Activated CD4-positive, alpha-beta T cell treated with anti-CD3 and anti-CD28 coated beads, Interleukin-2, amount 10 ng/mL, durations not matched to agents 7 days and 5 days (primary cell): ENCODE measurements at regions not wholly inside any gene's neighbourhood (a gene's known extent, or its start where the extent isn't known, plus 50 kb on each side); places are given as distances from the start of the nearest gene placed in this dataset.

ENCODE experiments used
- CTCF ChIA-PET: fragments of 350-600 bp; sonication (Branson Sonifier 250); formaldehyde crosslinking; loops from one replicate; lab custom pipeline; 2021; ENCODE audit warnings: antibody characterized with exemption; lab: Charles Lee
- POLR2A ChIA-PET: fragments of 350-600 bp; sonication (Branson Sonifier 250); formaldehyde crosslinking; loops from one replicate; lab custom pipeline; 2021; ENCODE audit warnings: antibody characterized with exemption; lab: Charles Lee
- DNase-seq: peaks from one replicate; pipeline ENCODE4 v3.0.0-alpha.2; 2020
- H3K27ac Mint-ChIP-seq: one replicate; pipeline ENCODE4 v1.8.0; 2021; ENCODE audit warnings: mild to moderate bottlenecking, moderate library complexity, mixed read lengths
- H3K27me3 Mint-ChIP-seq: one replicate; pipeline ENCODE4 v1.8.0; 2021; ENCODE audit warnings: mixed read lengths
- H3K36me3 Mint-ChIP-seq: one replicate; pipeline ENCODE4 v1.8.0; 2021; ENCODE audit warnings: low read depth, mixed read lengths
- H3K4me1 Mint-ChIP-seq: one replicate; pipeline ENCODE4 v1.8.0; 2021; ENCODE audit warnings: mixed read lengths
- H3K4me3 Mint-ChIP-seq: one replicate; pipeline ENCODE4 v1.8.0; 2021; ENCODE audit warnings: mild to moderate bottlenecking, moderate library complexity, mixed read lengths
- H3K9me3 Mint-ChIP-seq: one replicate; pipeline ENCODE4 v1.8.0; 2021; ENCODE audit warnings: mixed read lengths

DNA sequence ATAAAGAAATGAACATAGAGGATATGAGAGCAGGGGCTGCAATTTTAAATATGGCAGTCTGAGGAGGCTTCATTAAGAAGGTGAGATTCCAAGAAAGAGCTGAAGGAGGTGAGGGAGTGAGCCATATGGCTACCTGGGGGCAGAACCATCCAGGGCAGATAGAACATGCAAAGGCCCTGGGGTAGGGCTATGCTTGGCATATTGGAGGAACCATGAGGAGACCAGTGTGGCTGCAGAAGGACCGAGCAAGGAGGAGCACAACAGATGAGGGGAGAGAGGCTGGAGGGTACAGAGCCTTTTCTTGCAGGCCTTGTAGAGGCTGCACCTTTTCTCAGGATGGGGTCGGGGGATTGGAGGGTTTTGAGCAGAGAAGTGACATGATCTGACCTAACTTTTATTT, 69.5 kb upstream of the GATA6 start:
- Mint-ChIP-seq H3K27me3 (peaks cover 7% of the 10 kb centered on the region), H3K4me3 (no peak overlapping the region), H3K9me3 (no peaks in the 10 kb centered on the region), H3K4me1 (no peaks in the 10 kb centered on the region), H3K36me3 (no peaks in the 10 kb centered on the region), H3K27ac (no peak overlapping the region)
- ChIA-PET CTCF (no interaction called here), POLR2A (no interaction called here)
- no peak for DNase-seq

DNA sequence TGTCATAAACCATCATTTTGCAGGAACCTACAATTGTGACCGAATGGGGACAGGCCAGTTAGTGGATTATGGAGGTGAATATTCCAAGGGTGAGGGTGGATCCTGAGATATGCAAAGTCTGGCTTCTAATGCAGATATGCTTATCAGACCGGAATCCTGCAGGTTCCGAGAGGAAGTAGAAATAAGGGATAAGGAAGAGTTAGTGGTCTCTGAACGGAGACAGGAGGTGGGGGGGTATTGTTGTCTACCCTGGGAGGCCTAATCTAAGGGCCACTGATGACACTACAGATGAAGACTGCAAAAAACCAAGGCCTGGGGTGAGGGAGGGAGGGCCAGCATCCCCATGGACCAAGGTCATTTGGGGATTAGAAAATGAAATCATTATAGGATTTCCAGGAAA, 67.7 kb upstream of the GATA6 start:
- ChIA-PET POLR2A (no interaction called here), CTCF (no interaction called here)
- Mint-ChIP-seq H3K4me3 (no peak overlapping the region), H3K36me3 (no peaks in the 10 kb centered on the region), H3K9me3 (no peaks in the 10 kb centered on the region), H3K27me3 (peaks cover 7% of the 10 kb centered on the region), H3K27ac (no peak overlapping the region), H3K4me1 (no peaks in the 10 kb centered on the region)
- no peak for DNase-seq

DNA sequence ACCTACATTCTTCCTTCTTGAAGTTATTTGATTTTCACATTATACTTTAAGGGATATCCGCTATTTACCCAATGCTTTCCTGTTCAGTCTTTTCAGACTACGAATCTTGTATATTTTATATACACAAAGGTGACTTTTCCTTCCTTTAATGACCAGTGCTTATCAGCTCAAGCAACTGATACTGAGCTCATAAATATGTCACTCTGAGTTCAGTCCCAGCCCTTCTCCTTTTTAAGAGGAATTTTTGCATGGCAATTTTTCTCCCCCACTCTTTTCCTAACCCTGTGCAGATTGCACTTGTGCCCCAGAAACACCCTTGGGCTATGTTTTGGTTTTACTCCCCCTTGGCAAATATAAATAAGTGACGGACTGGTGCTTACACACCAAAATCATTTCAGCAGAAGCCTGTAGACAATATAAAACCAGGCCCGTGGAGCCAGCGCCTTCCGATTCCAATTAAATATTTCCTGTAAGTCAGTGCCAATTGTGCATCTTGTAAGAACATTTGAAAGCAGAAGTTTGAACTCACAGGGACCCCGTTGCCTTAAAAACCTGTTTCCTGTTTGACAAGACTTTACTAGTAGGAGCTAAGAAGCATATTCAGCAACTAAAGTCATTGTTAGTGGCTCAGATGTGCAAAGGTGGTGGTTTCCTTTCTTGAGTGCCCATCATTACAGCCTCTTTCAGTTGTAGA, 66.3 kb upstream of the GATA6 start:
- Mint-ChIP-seq H3K4me1 (no peaks in the 10 kb centered on the region), H3K36me3 (no peaks in the 10 kb centered on the region), H3K27me3 (peaks cover 7% of the 10 kb centered on the region), H3K27ac (no peak overlapping the region), H3K9me3 (no peaks in the 10 kb centered on the region), H3K4me3 (no peak overlapping the region)
- ChIA-PET CTCF (no interaction called here), POLR2A (no interaction called here)
- DNase-seq: no peak

- Mint-ChIP-seq H3K4me1 (no peaks in the 10 kb centered on the region), H3K27ac (no peak overlapping the region), H3K9me3 (no peaks in the 10 kb centered on the region), H3K36me3 (no peaks in the 10 kb centered on the region), H3K4me3 (no peak overlapping the region), H3K27me3 (peaks cover 7% of the 10 kb centered on the region)
- ChIA-PET POLR2A (no interaction called here), CTCF (no interaction called here)
- no peak for DNase-seq
These were observed 65.8 kb upstream of the GATA6 start for GRCh38 chr18:22103647-22104031.

DNA sequence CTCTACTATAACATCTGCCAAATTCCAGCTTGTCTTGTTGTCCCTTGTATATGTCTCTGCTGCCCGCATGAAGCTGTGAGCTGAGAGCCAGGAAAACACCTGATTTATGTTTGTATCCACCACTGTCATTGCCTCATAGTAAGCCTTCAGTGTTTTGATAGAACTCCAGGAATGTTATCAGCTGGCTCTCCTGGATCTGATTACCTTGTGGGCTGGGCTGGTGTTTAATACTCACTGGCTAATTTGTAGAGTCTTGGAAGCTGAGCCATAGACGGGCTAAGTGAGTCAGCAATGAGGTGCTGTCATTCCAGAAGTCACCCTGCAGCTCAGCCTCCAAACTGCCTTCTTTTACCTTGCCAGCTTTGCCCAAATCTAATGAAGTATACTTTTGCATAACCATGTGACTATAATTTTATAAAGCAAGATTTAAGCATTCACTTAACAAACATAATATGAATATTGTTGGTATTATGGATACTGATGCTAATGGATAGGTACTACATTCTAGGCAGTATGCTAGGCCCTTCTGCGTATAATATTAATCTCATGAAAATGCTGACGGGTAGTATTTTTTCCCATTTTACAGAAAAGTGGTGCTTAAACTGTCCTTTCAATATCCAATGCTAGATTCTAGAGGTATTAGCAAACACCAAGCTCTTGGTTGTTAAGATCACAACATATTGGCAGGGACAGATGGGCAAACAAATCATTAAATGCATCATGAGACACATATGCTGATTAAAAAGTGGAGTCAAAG, 62.7 kb upstream of the GATA6 start:
- Mint-ChIP-seq H3K4me3 (no peak overlapping the region), H3K27ac (no peak overlapping the region), H3K4me1 (no peaks in the 10 kb centered on the region), H3K36me3 (no peaks in the 10 kb centered on the region), H3K9me3 (no peaks in the 10 kb centered on the region), H3K27me3 (peaks cover 7% of the 10 kb centered on the region)
- ChIA-PET POLR2A (no interaction called here), CTCF (no interaction called here)
- no peak for DNase-seq

GRCh38 chr18:22108674-22109073, 60.7 kb upstream of the GATA6 start:
- H3K36me3 Mint-ChIP-seq: no peaks in the 10 kb centered on the region
- ChIA-PET CTCF (interaction anchor here (0.6 kb wide), 2 partner anchors 702 to 959 kb away, joined by 3 read pairs; no protein-coding TSS in a partner anchor), POLR2A (no interaction called here)
- H3K27me3 Mint-ChIP-seq: no peaks in the 10 kb centered on the region
- DNase-seq: no peak
- no peaks in the 10 kb centered on the region for H3K9me3 Mint-ChIP-seq
- H3K4me1 Mint-ChIP-seq: no peaks in the 10 kb centered on the region
- no peak overlapping the region for H3K27ac Mint-ChIP-seq
- H3K4me3 Mint-ChIP-seq: no peak overlapping the region

DNA sequence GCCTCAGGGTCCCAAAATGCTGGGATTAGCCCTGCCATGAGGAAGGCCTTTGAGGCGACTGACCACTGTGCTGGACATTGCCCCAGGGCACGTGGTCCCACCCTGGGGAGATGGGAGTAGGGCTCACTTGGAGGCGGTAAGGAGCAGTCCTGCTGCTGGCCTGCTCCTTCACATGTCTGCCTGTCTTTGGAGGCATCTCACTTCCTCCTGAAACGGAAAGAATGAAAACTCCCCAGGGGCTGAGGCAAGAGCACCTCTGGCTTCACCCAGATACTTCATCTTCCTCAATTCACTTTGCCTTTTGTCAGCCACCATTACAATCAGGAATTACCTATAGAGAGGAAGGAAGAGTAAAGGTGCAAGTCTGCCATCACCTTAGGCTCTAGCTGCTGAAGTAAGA, 59.9 kb upstream of the GATA6 start:
- Mint-ChIP-seq H3K27ac (no peak overlapping the region), H3K27me3 (no peaks in the 10 kb centered on the region), H3K9me3 (no peaks in the 10 kb centered on the region), H3K4me3 (no peak overlapping the region), H3K4me1 (no peaks in the 10 kb centered on the region), H3K36me3 (no peaks in the 10 kb centered on the region)
- ChIA-PET POLR2A (no interaction called here), CTCF (no interaction called here)
- no peak for DNase-seq

DNA sequence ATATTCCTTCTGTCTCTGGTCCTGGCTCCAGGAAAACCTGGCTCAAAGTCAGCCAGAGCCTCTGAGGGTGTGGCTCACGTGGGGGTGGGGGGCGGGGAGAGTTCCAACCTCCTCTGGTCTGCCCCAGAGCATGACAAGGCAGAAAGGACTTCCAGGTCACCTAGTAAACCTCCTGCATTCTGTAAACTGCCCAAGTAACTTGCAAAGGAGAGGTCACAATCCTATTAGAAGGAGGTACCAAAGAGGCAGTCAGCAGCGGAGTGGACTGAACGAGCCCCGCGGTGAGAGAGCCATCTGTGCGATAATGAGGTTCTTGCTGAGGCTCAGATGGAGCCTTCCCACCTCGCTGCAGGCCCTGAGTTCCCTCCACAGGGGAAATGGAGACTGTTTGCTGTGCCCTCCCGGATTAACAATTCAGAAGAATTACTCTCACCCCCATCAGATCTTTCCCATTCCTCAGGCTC, 58.9 kb upstream of the GATA6 start:
- ChIA-PET POLR2A (no interaction called here), CTCF (no interaction called here)
- Mint-ChIP-seq H3K9me3 (no peaks in the 10 kb centered on the region), H3K4me3 (no peak overlapping the region), H3K27me3 (no peaks in the 10 kb centered on the region), H3K36me3 (no peaks in the 10 kb centered on the region), H3K27ac (no peak overlapping the region), H3K4me1 (no peaks in the 10 kb centered on the region)
- DNase-seq: no peak

DNA sequence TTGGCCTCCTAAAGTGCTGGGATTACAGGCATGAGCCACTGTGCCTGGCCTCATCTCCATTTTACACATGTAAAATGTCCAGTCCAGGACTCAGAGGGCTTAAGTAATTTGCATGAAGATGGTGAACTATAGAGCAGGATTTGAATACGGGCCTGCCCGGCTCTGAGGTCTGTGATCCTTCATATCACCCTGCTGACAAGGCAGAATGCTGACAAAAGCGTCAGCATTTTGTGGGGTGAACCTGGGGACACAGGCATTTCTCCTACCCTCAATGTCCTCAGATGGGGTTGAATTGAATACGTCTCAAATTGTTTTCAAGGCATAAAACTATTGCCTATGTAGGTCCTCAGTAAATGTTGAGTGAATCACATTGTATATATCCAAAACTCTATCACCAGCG, 57.2 kb upstream of the GATA6 start:
- DNase-seq: no peak
- ChIA-PET CTCF (no interaction called here), POLR2A (no interaction called here)
- H3K27ac Mint-ChIP-seq: no peak overlapping the region
- H3K9me3 Mint-ChIP-seq: no peaks in the 10 kb centered on the region
- H3K4me1 Mint-ChIP-seq: no peaks in the 10 kb centered on the region
- H3K4me3 Mint-ChIP-seq: no peak overlapping the region
- H3K36me3 Mint-ChIP-seq: no peaks in the 10 kb centered on the region
- no peaks in the 10 kb centered on the region for H3K27me3 Mint-ChIP-seq

GRCh38 chr18:22113144-22113844, 56.1 kb upstream of the GATA6 start:
- H3K36me3 Mint-ChIP-seq: no peaks in the 10 kb centered on the region
- H3K4me3 Mint-ChIP-seq: no peak overlapping the region
- no peak for DNase-seq
- no peaks in the 10 kb centered on the region for H3K4me1 Mint-ChIP-seq
- H3K27me3 Mint-ChIP-seq: no peaks in the 10 kb centered on the region
- ChIA-PET CTCF (no interaction called here), POLR2A (no interaction called here)
- H3K27ac Mint-ChIP-seq: no peak overlapping the region
- H3K9me3 Mint-ChIP-seq: no peaks in the 10 kb centered on the region

DNA sequence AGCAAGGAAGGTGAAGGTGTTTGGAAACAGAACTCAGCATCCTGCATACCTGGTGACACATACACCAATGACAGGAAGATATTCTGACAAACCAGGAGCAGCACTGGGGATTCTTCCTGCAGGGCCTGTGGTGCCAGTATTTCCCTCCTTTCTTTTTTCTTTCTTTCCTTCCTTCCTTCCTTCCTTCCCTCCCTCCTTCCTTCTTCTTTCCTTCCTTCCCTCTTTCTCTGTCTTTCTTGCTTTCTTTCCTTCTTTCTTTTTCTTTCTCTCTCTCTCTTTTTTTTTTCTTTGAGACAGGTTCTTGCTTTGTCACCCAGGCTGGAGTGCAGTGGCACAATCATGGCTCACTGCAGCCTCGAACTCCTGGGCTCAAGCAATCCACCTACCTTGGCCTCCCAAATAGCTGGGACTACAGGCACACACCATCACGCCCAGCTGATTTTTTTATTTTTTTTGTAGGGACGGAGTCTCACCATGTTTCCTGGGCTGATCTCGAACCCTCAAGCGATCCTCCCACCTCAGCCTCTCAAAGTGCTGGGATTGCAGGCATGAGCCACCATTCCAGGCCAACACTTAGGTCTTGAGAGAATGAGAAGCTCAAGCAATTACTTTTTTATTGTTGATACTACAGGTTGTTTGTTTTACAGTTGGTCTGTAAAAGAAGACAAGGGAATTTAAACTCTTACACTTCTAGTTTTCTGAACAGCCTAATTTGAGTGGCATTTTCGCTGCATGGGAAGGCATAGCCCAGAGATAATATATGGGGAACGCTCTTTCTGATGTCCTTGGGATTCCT, 54.7 kb upstream of the GATA6 start:
- Mint-ChIP-seq H3K36me3 (no peaks in the 10 kb centered on the region), H3K27ac (no peak overlapping the region), H3K9me3 (no peaks in the 10 kb centered on the region), H3K27me3 (no peaks in the 10 kb centered on the region), H3K4me1 (no peaks in the 10 kb centered on the region), H3K4me3 (no peak overlapping the region)
- CTCF ChIA-PET: no interaction called here
- no peak for DNase-seq
- POLR2A ChIA-PET: no interaction called here

DNA sequence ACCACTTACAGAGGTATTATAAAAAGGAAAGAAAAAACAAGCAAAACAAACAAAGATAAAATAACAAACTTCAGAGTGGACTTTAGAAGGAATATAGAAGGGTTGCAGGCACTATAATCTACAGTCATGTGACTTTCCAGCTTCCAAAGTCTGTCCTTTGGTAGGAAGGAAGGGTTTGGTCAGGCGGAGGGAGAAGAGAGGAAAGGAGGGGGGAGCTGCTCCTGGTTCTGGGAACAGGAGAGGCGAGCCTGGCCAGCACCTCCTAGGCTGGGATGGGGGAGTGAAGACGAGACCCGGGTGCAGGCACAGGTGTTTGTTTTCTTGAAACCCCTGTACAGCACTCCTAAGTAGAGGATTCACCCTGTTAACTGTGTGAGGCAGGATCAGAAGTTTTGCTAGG, 53.8 kb upstream of the GATA6 start:
- no peaks in the 10 kb centered on the region for H3K36me3 Mint-ChIP-seq
- H3K4me3 Mint-ChIP-seq: no peak overlapping the region
- no peaks in the 10 kb centered on the region for H3K9me3 Mint-ChIP-seq
- ChIA-PET POLR2A (no interaction called here), CTCF (no interaction called here)
- no peak overlapping the region for H3K27ac Mint-ChIP-seq
- no peak for DNase-seq
- H3K4me1 Mint-ChIP-seq: no peaks in the 10 kb centered on the region
- no peaks in the 10 kb centered on the region for H3K27me3 Mint-ChIP-seq
